ENCODE measurements at regions not wholly inside any gene's neighbourhood (a gene's known extent, or its start where the extent isn't known, plus 50 kb on each side); places are given as distances from the start of the nearest gene placed in this dataset.

DNA sequence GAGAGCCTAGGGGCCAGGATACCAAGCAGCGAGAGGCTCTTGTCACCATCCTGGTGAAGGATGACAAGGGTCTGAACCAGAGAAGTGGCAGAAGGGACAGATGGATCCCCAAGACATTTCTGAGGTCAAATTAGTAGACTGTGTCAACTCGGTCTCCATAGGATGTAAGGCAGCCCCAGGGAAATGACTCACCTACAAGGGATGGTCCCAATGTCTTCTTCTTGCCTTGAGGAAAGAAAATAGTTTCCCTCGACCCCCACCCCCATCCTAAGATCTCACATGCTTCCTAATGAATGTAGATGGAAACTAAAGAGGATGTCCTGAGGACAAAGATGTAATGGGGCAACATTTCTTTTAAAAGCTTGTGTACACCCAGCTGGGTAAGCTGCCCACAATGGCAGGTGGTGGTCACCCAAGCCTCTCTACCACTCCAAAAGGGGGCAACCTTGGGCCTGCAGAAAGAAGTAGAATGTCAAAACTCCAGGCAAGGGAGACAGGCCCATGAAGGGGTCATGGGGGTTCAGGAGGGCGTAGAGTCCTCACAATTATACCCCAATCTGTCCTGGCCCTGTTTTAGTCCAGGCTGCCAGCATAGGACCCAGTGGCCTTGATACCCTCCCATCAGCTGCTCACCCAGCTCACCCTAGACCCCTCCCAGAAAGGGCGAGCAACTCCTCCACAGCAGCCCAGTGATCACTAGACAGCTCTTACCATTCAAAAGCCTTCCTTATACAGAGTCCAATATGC lies 187.4 kb downstream of the ACTL7B start:
- Mint-ChIP-seq H3K9me3 (ENCODE audit: low read depth, unreplicated experiment) (no peaks in the 10 kb centered on the region), H3K4me3 (ENCODE audit: low read depth, unreplicated experiment) (no peak overlapping the region), H3K27ac (ENCODE audit: unreplicated experiment) (no peak overlapping the region), H3K27me3 (ENCODE audit: unreplicated experiment) (peaks cover 24% of the 10 kb centered on the region), H3K4me1 (ENCODE audit: low read depth, unreplicated experiment) (peaks cover 13% of the 10 kb centered on the region), H3K36me3 (ENCODE audit: insufficient read depth, unreplicated experiment) (no peaks in the 10 kb centered on the region)
- intact Hi-C loops (cut with micrococcal nuclease; ENCODE audit: unreplicated experiment), result no loop called here
- CTCF ChIA-PET, result no interaction called here
- TF ChIP-seq, protein P1, sequence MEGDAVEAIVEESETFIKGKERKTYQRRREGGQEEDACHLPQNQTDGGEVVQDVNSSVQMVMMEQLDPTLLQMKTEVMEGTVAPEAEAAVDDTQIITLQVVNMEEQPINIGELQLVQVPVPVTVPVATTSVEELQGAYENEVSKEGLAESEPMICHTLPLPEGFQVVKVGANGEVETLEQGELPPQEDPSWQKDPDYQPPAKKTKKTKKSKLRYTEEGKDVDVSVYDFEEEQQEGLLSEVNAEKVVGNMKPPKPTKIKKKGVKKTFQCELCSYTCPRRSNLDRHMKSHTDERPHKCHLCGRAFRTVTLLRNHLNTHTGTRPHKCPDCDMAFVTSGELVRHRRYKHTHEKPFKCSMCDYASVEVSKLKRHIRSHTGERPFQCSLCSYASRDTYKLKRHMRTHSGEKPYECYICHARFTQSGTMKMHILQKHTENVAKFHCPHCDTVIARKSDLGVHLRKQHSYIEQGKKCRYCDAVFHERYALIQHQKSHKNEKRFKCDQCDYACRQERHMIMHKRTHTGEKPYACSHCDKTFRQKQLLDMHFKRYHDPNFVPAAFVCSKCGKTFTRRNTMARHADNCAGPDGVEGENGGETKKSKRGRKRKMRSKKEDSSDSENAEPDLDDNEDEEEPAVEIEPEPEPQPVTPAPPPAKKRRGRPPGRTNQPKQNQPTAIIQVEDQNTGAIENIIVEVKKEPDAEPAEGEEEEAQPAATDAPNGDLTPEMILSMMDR (IDR thresholded peaks at IDR 0.05; ENCODE audit: unreplicated experiment), result no peak
- DNase-seq, result no peak
- BruUV-seq (replicated peaks), result no TSS peak

DNA sequence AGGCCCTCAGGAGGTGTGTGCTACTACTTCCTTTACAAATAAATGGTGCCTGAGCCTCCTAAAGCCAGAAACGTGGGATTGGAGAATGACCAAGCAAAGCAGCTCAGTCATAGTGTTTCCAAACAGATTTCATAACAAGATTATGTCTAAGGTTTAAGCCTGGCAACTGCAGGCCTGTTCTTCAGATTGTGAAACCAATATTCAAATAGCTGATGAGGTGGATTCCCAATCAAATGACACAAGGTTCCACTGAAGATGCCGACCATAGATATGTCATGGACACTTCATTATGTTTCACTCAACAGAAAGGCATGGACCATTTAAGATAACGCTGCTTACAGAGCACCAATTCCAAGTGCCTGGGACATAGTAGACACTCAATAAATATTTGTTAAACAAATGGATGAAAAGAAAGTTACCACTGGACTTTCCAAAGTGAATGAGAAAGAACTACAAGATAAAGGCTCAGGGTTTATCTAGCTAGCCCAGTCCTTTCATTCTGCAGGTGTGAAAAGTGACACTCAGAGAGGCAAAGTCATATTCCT lies 189.5 kb downstream of the ACTL7B start:
- Mint-ChIP-seq H3K4me1 (ENCODE audit: low read depth, unreplicated experiment) (no peaks in the 10 kb centered on the region), H3K27me3 (ENCODE audit: unreplicated experiment) (peaks cover 14% of the 10 kb centered on the region), H3K9me3 (ENCODE audit: low read depth, unreplicated experiment) (no peaks in the 10 kb centered on the region), H3K4me3 (ENCODE audit: low read depth, unreplicated experiment) (no peak overlapping the region), H3K36me3 (ENCODE audit: insufficient read depth, unreplicated experiment) (no peaks in the 10 kb centered on the region), H3K27ac (ENCODE audit: unreplicated experiment) (no peak overlapping the region)
- TF ChIP-seq, protein P1 (IDR thresholded peaks at IDR 0.05; ENCODE audit: unreplicated experiment), result no peak
- CTCF ChIA-PET, result no interaction called here
- DNase-seq, result no peak
- no TSS peak for BruUV-seq (replicated peaks)
- intact Hi-C loops (cut with micrococcal nuclease; ENCODE audit: unreplicated experiment), result no loop called here

DNA sequence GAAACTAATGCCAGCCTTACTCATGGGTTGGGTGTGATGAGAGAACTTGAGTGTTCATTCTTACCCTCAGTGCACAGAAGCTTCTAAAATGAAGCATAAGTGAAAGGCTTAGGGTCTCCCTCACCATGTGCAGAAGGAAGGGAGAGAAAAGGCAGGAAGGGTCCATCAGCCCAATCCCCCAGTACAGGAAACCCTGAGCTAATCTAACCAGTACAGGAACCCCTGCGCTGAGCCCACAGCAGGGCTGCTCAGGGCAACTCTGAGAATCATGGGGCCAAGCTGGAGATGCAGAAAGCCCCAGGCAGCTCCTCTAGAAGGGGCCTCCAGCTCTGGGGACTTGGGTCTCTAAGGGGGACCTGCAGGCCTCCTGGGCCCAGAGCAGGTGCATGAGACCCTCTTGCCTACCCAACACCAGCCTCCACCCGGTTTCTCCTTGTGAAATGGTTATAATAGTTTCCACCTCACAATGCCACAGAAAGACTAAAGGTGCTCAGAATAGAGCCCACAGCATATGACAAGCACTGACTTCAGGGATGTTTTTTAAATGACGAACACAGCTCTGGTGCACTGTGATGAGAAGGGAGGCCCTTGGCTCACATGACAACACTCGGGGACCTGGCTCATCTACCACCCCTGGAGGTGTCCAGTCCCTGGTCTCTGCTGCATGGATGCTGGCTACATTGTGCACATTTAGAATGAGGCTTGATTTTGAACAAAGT lies 190.1 kb downstream of the ACTL7B start:
- TF ChIP-seq, protein P1 (IDR thresholded peaks at IDR 0.05; ENCODE audit: unreplicated experiment), result no peak

DNA sequence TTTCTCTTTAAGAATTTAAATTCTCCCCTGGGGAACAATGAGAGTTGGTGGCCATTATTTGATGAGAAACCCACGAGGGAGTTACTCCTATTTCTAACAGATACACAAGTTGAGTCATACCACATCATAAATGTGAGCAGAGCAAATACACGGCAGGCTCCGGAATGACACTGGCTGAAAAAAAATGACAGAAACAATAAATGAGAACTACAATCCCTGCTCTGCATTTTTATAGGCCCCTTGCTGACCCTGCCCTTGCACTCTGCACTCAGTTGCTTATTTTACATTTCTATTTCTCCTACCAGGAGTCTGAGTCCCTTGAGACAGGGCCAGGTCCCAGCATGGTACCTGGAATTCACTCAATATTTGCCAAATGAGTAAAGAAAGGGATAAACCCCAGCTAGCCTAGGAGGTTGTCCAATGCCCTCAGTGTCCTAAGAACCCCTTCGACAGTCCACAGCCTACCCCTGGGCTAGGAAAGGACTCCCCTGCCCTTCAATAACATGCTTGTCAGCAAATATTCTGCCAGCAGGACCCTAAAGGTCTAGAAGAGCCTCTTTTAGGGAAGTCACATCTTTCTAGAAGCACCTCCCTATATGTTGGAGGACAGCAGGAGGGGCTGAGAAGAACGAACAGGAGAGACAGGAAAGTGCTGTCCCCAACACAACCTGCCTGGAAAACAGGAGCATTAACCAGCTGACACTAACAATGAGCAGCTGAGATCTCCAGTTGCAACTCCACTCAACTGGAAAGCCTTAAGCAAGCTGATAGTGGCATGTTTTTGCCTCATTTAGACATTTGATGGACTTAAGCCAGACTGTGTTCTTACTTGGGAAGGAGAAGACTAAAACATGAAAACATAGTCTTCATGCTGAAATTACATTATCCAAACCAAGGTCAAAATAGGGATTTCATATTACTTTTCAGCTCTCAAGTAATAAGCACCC lies 191.2 kb downstream of the ACTL7B start:
- DNase-seq, result no peak
- no peak overlapping the region for H3K27ac Mint-ChIP-seq (ENCODE audit: unreplicated experiment)
- no peak overlapping the region for H3K4me3 Mint-ChIP-seq (ENCODE audit: low read depth, unreplicated experiment)
- H3K27me3 Mint-ChIP-seq (ENCODE audit: unreplicated experiment), result peaks cover 14% of the 10 kb centered on the region
- TF ChIP-seq, protein P1 (IDR thresholded peaks at IDR 0.05; ENCODE audit: unreplicated experiment), result no peak
- no peaks in the 10 kb centered on the region for H3K36me3 Mint-ChIP-seq (ENCODE audit: insufficient read depth, unreplicated experiment)
- no peaks in the 10 kb centered on the region for H3K9me3 Mint-ChIP-seq (ENCODE audit: low read depth, unreplicated experiment)
- CTCF ChIA-PET, result no interaction called here
- no TSS peak for BruUV-seq (replicated peaks)
- intact Hi-C loops (cut with micrococcal nuclease; ENCODE audit: unreplicated experiment), result no loop called here
- no peaks in the 10 kb centered on the region for H3K4me1 Mint-ChIP-seq (ENCODE audit: low read depth, unreplicated experiment)

More for the DNA sequence above, 190.1 kb downstream of the ACTL7B start:
- no peak for DNase-seq
- CTCF ChIA-PET, result no interaction called here
- intact Hi-C loops (cut with micrococcal nuclease; ENCODE audit: unreplicated experiment), result no loop called here
- H3K27me3 Mint-ChIP-seq (ENCODE audit: unreplicated experiment), result peaks cover 14% of the 10 kb centered on the region
- H3K4me3 Mint-ChIP-seq (ENCODE audit: low read depth, unreplicated experiment), result no peak overlapping the region
- BruUV-seq (replicated peaks), result no TSS peak
- no peaks in the 10 kb centered on the region for H3K9me3 Mint-ChIP-seq (ENCODE audit: low read depth, unreplicated experiment)
- H3K27ac Mint-ChIP-seq (ENCODE audit: unreplicated experiment), result no peak overlapping the region
- H3K36me3 Mint-ChIP-seq (ENCODE audit: insufficient read depth, unreplicated experiment), result no peaks in the 10 kb centered on the region
- H3K4me1 Mint-ChIP-seq (ENCODE audit: low read depth, unreplicated experiment), result no peaks in the 10 kb centered on the region
